GM21526 (cell line): ENCODE measurements at regions not wholly inside any gene's neighbourhood (a gene's known extent, or its start where the extent isn't known, plus 50 kb on each side); places are given as distances from the start of the nearest gene placed in this dataset.

ENCODE experiments used
- ATAC-seq: cut with Tn5 transposase; IDR thresholded peaks from one replicate; pipeline ENCODE4 v1.9.1; 2021; ENCODE audit warnings: moderate library complexity; ENCODE audit not compliant: unreplicated experiment, low FRiP score

DNA sequence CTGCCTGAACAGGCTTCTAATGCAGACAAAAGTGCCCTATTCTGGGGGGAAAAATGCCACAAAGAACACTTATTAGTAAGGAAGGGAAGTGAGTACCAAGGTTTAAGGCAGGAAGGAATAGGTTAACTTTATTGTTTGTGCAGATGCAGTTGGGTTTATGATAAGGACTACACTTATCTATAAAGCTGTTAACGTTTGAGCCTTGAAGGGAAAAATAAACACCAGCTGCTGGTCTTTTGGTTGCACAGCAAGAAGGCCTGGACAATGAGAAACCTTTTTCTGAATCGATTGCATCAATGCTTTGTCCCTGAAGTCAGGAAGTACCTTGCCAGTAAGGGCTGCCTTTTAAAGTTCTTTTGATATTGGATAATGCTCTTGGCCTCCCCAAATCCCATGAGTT is 407.8 kb downstream of the ATP23 start:
- ATAC-seq = no peak

DNA sequence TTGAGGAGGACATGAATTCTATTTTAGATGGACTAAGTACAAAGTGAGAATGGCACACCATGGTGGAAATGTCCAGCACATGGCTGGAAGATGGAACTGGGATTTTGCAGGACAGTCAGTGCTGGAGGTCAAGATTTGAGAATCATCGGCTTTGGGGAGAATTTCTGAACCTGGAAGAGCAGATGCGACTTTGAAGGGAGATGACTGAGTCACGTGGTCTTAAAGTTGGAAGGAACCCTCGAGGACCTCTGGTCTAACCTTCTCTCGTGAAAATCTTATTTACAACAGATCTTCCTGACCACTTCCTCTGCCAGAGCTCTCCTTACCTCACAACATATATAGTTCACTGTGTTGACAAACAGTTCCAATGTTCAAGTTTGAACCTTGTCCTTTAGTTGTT is 415.4 kb downstream of the ATP23 start:
- no peak for ATAC-seq

DNA sequence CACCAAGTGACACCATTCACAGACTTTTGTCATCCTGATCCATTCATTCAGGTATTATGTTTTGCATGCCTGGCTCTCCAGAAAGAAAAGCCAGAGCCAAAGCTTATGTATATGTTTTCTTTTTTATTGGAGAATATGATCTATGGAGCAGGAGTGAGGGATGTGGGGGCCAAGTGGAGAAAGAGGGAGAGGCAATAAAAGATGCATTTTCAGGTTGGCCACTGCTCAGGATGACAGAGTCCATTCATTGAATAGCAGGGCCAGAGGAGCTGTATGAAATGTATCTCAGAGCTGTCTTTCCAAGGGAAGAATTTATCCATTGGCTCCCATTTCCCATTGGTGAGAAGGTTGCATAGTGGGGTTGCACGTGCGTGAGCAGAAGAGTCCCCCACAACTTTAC is 416.1 kb downstream of the ATP23 start:
- ATAC-seq = no peak

DNA sequence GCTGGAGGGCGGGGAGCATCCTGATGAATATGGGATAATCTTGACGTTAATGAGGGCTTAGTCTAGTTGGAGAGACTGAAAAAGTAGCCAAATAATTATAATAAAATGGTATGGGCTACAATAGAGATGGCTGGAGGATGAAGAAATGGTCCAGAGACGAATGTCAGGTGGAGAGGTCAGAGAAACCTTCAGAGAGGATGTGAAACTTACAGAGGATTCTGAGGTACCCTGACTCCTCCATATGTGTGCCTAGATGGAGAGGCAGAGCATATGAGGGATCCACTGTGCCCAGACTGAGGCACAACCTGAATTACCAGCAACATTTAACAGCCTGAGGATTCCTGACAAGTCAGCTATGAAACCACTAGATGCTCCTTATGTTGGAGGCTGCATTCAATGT is 417.0 kb downstream of the ATP23 start:
- no peak for ATAC-seq

DNA sequence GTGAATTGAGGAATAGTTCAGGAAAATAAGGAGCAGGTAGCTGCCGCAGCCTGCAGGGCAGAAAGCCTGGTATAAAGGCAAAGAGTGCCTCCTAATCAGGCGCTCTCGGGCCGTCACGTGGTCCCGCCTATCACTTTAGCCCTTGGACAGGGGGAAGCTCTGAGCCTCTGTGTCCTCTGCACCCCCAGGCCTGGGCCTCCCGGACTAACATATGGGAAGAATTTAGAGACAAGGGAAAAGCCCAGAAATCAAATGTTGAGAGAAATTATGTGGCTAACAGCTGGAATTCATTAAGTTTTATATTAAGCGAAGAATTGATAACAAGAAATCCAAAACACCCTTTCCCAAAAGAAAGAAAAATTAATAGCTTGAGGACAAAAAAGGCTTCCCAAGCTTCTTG is 417.7 kb downstream of the ATP23 start:
- ATAC-seq = no peak

DNA sequence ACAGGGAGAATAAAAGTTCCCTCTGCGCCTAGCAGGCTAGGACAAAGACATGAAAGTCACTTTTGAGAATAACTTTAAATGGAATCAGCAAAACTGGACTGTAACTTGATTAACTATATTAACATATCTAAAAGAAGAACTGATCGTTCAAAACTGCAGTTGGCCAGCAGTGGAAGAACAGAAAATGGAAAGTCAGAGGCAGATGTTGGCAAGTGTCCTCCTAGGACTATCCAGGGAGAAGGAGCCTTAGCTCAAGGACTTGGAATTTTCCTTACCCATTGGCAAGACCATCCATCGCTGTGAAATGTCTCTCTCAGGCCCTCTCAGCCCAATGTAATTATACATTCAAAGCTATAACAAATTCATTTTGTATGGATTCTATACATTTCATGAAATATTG is 419.7 kb downstream of the ATP23 start:
- no peak for ATAC-seq

DNA sequence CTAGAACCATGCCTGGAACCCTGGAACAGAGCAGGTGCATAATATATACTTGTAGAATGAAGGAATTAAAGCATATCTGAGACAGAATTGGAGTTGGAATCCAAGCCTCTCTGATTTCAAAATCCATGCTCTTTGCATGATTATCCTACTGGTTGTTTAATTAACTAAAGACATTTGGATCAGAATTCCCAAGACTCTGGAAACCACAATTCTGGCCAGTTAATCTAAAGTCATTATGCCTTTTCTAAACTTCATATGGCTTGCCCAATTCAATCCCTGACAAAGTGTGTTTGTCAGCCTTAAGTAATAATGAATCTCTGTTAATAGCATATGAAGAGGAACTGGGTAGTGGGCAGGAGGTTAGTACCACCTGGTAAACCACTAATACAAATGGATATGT is 422.6 kb downstream of the ATP23 start:
- no peak for ATAC-seq

DNA sequence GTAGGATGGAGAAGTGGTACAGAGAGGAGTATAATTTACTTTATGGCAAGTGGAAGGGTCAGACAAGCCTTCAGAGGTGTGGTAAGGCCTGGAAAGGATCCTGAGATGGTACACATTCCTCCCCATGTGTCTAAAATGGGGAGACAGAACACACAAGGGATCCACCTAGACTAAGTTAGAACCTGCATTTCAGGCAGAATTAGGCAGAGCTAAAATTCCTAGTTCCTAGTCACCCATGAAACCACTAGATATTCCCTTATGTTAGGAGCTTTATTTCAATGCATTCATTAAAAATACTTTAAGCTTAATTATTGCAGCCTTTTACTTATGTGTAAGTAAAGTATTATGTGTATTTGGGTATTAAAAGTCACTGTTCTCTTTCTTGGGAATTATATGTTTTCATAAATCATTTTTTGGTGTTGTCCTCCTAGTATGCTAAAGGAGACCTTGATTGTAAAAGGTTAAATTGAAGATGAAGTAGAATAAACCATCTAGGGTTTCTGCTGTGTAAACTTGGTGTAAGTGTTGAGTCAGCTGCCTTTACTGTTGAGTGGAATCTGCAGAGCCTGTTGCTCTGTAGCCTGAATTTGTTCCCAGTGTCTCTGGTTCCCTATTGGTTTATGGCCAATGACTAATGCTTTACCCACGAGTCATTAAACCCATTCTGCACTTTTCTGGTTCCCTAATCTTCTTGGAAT is 423.2 kb downstream of the ATP23 start:
- no peak for ATAC-seq

DNA sequence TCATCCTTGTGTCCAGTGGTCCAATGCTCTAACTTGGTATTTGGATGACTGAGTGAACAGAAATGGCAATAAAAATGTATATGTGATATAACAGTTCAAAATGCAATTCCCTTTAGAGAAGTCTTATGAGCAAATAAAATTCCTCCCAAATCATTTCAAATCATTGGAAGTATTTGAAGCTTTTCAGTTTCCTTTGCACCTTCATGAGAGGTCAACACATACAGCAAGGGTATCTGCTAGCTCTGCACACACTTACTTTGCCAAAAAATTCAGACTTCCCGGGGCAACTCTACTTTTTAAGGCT is 423.7 kb downstream of the ATP23 start:
- ATAC-seq = no peak

DNA sequence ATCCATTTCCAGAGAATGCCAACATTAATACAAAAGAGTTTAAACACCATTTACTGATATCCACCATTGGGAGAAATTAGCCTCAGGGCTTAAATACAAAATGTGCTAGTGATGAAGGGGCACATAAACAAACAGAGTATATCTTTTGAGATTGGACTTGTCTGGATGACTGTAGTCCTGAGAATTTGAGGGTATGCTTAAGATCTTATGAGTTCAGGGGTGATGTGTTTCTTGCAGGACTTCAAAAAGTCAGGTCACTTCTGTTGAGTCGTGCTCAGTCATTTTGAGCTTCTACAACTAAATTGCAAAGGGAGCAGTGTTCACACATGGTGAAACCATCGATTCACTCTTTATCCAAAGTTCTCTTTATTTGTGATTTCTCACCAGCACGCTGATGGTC is 425.7 kb downstream of the ATP23 start:
- ATAC-seq = no peak

DNA sequence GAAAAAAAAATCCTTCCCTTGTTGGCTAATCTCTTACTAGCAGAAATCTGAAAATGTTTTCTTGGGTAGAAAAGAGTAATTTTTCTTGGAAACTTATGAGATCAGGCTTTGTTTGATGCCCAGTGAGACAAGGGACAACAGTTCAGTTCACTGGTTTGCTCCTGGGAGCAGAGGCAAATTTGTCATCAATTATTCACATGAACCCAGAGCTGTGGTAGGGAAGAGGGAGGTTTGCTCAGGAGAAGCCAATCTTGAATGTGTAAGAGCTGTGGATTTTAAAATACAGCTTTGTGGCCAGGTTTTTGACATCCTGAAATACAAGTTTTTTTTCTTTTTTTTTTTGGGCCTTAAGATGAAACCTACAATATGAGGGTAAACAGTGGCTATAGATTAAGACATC is 426.6 kb downstream of the ATP23 start:
- no peak for ATAC-seq

DNA sequence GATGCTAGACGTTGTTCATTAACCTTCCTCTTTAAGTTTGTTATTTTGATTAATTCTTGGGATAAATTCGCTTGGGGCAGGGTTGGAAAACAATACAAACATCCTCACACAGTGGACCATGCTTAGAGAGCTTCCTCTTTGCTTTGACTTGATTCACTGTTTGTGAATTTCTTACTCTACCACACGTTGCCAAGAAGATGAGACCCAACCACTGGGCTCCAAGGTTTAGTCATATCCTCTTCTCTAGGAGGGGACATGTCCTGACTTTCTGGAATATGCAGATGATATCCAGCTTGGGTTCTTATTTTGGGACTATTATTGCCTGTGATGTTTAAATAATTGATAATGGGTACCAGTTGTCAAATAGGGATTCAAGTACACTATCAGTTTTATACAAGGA is 428.2 kb downstream of the ATP23 start:
- ATAC-seq = no peak

DNA sequence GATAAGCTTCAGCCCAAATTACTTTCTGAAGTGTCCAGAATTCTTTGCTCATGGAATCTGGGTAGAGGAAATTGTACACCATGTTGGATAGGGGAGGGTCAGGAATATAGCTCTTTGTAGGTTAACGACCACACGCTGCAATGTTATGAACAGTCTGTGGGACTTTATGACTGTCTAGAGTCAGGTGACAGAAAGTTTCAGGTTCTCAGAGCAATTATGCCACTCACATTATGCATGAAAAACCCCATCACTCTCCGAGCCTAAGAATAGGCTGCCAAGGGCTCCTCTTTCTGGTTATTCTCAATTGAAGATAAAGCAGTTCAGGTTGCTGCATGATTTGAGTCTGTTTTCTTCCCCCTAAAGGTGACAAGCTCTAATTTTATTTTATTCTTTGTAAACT is 430.9 kb downstream of the ATP23 start:
- peak; percentile 95 for ATAC-seq

DNA sequence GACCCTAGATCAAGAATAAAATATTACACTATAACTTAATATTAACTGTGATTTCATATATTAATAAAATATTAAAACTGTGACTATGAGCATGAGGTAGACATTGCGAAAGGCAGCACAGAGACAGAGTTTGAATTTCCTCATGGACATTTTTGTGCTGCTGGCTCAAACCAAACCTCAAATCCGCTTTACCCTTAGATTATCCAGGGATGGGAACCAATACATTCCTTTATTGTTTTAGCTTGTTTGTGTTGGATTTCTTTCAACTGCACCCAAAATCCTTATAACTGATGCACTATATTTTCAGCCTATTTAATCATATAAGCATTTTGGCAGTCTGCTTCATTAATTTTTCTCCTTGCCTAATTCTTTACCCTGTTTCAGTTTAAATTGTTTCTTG is 436.7 kb downstream of the ATP23 start:
- no peak for ATAC-seq

DNA sequence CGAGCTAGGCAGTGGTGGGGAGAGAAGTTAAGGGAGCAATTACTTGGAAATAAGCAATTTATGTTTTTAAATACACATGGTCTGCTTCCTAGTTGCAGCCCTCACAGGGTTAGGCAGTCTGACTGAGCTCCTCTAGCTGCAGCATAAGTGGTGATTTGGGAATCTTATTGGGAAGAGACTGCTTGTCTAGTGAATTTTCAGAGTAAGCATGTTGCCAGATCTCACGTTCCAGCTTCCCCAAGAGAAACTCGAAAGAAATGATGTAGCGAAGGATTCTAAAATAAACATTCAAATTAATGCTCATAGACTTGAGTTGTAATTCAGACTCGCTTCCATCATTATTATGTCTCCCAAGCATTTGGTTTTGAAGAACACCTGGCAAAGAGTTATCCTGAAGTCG is 440.2 kb downstream of the ATP23 start:
- no peak for ATAC-seq

DNA sequence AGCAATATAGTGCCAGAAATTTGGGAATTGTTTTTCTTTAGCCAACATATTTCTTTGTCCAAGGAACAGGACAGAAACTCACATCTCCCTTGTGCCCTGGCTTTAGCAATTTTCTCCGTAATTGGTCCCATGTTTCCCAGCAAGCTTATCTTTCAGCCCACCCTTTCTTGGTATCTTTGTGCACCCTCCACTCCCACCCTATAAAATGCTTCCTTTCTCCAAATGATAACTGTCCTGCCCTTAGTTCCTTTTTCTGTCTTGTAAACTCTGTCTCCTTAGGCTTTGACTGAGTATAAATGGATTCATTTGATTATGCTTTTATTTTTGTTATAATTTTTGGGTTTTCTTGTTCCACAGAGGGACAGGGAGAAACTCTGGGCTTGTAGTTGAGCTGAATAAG is 442.8 kb downstream of the ATP23 start:
- ATAC-seq = no peak

DNA sequence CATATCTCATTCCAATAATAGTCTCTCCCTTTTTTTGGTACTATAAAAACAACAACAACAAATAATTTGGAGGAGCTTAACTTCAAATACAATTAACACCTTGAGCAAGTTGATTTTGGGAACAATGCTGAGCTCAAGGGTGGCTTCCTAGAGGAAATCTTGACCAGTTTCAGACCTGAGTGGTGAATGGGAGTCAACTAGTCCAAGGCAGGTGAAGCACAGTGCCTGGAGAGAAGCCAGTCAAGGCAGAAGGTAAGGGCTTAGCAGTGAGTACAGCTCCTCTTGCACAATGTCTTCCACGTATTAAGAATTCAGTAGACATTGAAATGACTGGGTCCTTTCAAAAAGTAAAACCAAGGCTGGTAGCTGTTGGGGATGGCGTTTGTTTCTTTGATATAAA is 444.8 kb downstream of the ATP23 start:
- no peak for ATAC-seq

DNA sequence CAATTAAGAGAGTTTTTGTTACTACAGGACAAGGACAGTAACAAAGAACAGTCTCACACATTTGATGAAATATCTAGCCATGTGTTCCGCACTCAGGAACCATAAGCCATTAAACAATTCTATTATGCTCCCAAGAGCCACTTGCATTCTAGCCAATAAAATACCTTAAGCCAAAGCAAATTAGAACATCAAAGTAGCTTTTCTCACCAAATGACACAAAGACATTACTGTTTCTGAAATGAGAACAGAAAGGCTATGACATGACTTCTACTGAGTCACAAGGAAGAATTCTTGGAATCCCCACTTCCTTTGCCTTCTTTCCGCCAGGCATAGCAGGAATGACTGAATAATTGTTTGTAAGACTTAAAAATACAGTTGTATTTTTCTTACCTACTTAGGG is 445.8 kb downstream of the ATP23 start:
- ATAC-seq = no peak

DNA sequence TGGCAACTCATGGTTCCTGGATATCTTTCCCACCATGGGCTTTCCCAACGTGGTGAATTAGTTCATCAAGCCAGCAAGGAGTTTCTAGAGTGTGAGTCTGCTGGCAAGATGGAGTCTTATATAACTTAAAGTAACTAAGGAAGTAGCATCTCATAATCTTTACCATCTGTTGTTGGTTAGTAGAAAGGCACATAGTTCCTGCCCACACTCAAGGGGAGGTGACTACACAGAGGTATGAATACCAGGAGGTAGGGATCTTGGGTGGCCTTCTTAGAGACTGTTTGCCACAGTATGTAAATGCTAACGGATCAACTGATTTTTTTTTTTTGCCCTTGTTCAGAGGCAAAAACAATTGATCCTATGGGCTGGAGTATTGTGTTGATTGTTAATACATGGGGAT is 446.9 kb downstream of the ATP23 start:
- ATAC-seq = no peak

DNA sequence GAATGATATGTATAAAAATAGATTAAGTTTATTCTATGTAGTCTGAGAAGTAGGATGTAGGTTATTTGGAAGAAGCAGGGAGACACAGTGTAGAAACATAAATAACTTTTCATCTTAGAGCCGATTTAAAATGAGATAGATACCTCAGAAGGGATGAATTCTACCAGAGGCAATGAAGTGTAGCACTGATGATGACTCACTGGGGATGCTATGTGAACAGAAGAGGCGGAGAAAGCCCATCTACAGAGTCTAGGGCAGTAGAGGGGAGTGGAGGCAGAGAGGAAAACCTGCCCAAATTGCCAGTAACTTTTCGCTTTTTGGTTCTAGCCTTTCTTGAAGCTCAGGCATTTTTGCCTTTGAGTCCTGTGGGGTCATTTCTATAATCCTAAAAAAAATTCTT is 451.8 kb downstream of the ATP23 start:
- ATAC-seq = no peak

DNA sequence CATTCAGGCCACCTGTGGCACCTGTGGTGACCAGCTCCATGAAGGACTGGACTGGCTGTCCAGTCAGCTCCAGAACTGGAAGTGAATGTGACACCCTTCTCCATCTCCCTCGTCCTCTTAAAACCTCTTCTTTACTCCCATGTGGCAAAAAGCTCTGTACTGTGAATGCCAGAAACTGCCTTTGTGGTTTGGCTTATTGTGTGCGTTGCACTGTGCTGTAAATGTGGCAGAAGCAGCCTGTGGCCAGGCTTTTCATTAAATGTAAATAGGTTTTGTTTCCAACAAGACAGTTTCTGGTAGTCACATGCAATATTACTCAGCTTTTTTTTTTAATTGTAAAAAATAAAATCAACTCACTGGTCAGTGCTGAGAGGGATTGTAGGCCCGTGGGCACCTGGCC is 453.7 kb downstream of the ATP23 start:
- ATAC-seq = no peak

DNA sequence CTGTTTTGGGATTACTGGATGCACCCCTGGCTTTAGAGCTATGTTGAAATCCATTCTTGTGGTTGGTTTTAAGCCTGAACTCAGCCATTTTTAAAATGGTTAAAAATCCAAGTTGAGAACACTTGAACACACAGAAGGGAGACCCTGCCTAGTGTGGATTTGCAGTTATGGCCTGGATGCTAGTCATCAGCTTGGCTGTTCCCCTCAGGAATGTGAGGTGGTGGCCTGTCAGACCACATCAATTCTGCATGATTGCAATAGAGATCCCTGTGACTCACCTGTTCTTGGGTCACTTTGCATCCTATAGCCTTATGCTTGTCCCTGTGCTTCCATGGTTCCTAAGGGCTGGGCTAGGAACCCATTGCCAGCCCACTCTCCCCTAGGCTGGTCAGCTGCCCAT is 454.1 kb downstream of the ATP23 start:
- ATAC-seq = no peak

DNA sequence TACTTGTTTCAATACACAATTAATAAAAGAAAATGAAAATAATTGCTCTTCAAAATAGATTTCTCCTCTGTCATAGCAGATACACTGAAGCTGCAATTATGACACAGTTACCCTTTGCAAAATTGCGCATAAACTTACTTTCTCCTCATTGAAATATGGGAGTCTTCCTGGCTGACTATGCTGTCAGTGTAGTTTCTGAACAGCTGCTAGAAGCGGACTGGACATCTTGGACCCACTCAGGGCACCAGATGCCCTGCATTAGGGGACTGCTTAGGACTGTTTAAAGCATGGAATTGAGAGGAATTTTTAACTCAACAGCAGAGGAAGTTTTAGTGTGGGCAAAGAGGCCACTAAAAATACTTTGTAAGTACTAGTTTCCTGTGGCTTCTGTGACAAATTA is 454.9 kb downstream of the ATP23 start:
- ATAC-seq = no peak
